OCI-LY7 (cell line): ENCODE measurements at regions not wholly inside any gene's neighbourhood (a gene's known extent, or its start where the extent isn't known, plus 50 kb on each side); places are given as distances from the start of the nearest gene placed in this dataset.

ENCODE experiments used
- BruUV-seq: library from RNA; stranded (reverse); fragments of 400-500 nt; replicated peaks from 2 replicates; lab custom pipeline; 2021; lab: Mats Ljungman, UMichigan
- CTCF ChIA-PET: fragments of 300-600 bp; sonication (Branson Sonifier 250); formaldehyde crosslinking; loops from one replicate; lab custom pipeline; 2022; ENCODE audit warnings: antibody characterized with exemption; ENCODE audit not compliant: unreplicated experiment; lab: Charles Lee
- POLR2A ChIA-PET: fragments of 300-600 bp; sonication (Branson Sonifier 250); formaldehyde crosslinking; loops from one replicate; lab custom pipeline; 2022; ENCODE audit warnings: antibody characterized with exemption; lab: Charles Lee
- DNase-seq: peaks from one replicate; pipeline ENCODE4 v3.0.0-alpha.2; 2015; ENCODE audit warnings: low spot score
- H2AFZ ChIP-seq: fragments of 200-600 bp; sonication (generic), shearing (Covaris generic); 2 replicates; pipeline ENCODE4 v1.6.1; 2014; ENCODE audit warnings: mild to moderate bottlenecking, antibody characterized with exemption, low read length, moderate library complexity
- H3K27ac ChIP-seq: fragments of 200-600 bp; sonication (generic); 2 replicates; pipeline ENCODE4 v1.5.1; 2014; ENCODE audit warnings: mixed run types, low read depth, mild to moderate bottlenecking, moderate library complexity, low read length, inconsistent platforms; ENCODE audit not compliant: poor library complexity, severe bottlenecking
- H3K36me3 ChIP-seq: fragments of 200-600 bp; sonication (generic); 2 replicates; pipeline ENCODE4 v1.6.1; 2014; ENCODE audit warnings: mild to moderate bottlenecking, antibody characterized with exemption, low read length, moderate library complexity, mixed read lengths; ENCODE audit not compliant: insufficient read depth
- H3K4me1 ChIP-seq: fragments of 200-600 bp; sonication (generic); 2 replicates; pipeline ENCODE4 v1.5.1; 2014; ENCODE audit warnings: mild to moderate bottlenecking, low read length; ENCODE audit not compliant: insufficient read depth, poor library complexity, severe bottlenecking
- H3K4me2 ChIP-seq: fragments of 200-600 bp; sonication (generic); 2 replicates; pipeline ENCODE4 v1.6.1; 2014; ENCODE audit warnings: mild to moderate bottlenecking, low read length
- H3K4me3 ChIP-seq: fragments of 200-600 bp; sonication (generic); 2 replicates; pipeline ENCODE4 v1.5.1; 2014; ENCODE audit warnings: mild to moderate bottlenecking, low read depth, low read length; ENCODE audit not compliant: poor library complexity, severe bottlenecking
- H3K79me2 ChIP-seq: fragments of 200-600 bp; sonication (generic); 2 replicates; pipeline ENCODE4 v1.6.1; 2016; ENCODE audit warnings: low read depth, mild to moderate bottlenecking, low read length, moderate library complexity, mixed read lengths; ENCODE audit not compliant: insufficient read depth
- H3K9me2 ChIP-seq: fragments of 200-600 bp; sonication (generic); 2 replicates; pipeline ENCODE4 v1.6.1; 2016; ENCODE audit warnings: mild to moderate bottlenecking, low read length, mixed read lengths; ENCODE audit not compliant: insufficient read depth
- H3K9me3 ChIP-seq: fragments of 200-600 bp; sonication (generic); 2 replicates; pipeline ENCODE4 v1.6.1; 2014; ENCODE audit warnings: mild to moderate bottlenecking, mixed run types, low read length, mixed read lengths
- H4K20me1 ChIP-seq: fragments of 200-600 bp; sonication (generic); 2 replicates; pipeline ENCODE4 v1.6.1; 2014; ENCODE audit warnings: mild to moderate bottlenecking, antibody characterized with exemption, low read length, moderate library complexity, mixed read lengths; ENCODE audit not compliant: insufficient read depth
- CTCF ChIP-seq: fragments of 200-600 bp; sonication (generic); conservative IDR thresholded peaks from 2 replicates; pipeline ENCODE4 v1.5.1; 2014; ENCODE audit warnings: mild to moderate bottlenecking, antibody characterized with exemption, low read length, moderate library complexity, mixed read lengths
- EZH2phosphoT487 ChIP-seq: fragments of 200-600 bp; sonication (generic); IDR thresholded peaks from 2 replicates; pipeline ENCODE4 v1.6.1; 2018; ENCODE audit warnings: low read depth, borderline replicate concordance, mild to moderate bottlenecking, mixed run types, antibody characterized with exemption, low read length, moderate library complexity, mixed read lengths
- intact Hi-C: fragments of 100-400 bp; cut with micrococcal nuclease; formaldehyde crosslinking; loops from one replicate; pipeline ENCODE4 v1.10.0; 2022; ENCODE audit not compliant: unreplicated experiment

- Histone ChIP-seq H3K9me2 (no peaks in the 10 kb centered on the region), H4K20me1 (no peaks in the 10 kb centered on the region), H3K4me1 (no peaks in the 10 kb centered on the region), H3K27ac (no peak overlapping the region), H3K79me2 (no peaks in the 10 kb centered on the region), H3K9me3 (no peaks in the 10 kb centered on the region), H3K36me3 (no peaks in the 10 kb centered on the region), H3K4me2 (no peak overlapping the region), H3K4me3 (no peak overlapping the region), H2AFZ (no peak overlapping the region)
- intact Hi-C loops: loop anchor here (1.0 to 2.0 kb wide), 2 partner anchors 259 to 679 kb away; no protein-coding TSS in a partner anchor
- ChIA-PET CTCF (interaction anchor here (0.6 kb wide), 1 partner anchor 766 kb away, joined by 3 read pairs; no protein-coding TSS in a partner anchor), POLR2A (interaction anchor here (0.6 kb wide), 1 partner anchor 81 kb away, joined by 3 read pairs; no protein-coding TSS in a partner anchor)
- DNase-seq: no peak
- no TSS peak for BruUV-seq
- TF ChIP-seq EZH2phosphoT487 (no peak), CTCF (no peak)
Observed at GRCh38 chr22:49046000-49046545, 781.6 kb downstream of the BRD1 start.

GRCh38 chr22:49045276-49045675, 782.4 kb downstream of the BRD1 start:
- BruUV-seq: no TSS peak
- H4K20me1 ChIP-seq: no peaks in the 10 kb centered on the region
- TF ChIP-seq CTCF (no peak), EZH2phosphoT487 (no peak)
- no peaks in the 10 kb centered on the region for H3K79me2 ChIP-seq
- no peaks in the 10 kb centered on the region for H3K36me3 ChIP-seq
- H3K4me3 ChIP-seq: no peak overlapping the region
- no peaks in the 10 kb centered on the region for H3K9me3 ChIP-seq
- intact Hi-C loops: no loop called here
- H3K27ac ChIP-seq: no peak overlapping the region
- H2AFZ ChIP-seq: no peak overlapping the region
- DNase-seq: no peak
- H3K4me1 ChIP-seq: no peaks in the 10 kb centered on the region
- no peaks in the 10 kb centered on the region for H3K9me2 ChIP-seq
- CTCF ChIA-PET: no interaction called here
- POLR2A ChIA-PET: no interaction called here
- H3K4me2 ChIP-seq: no peak overlapping the region

GRCh38 chr22:49044776-49045175, 782.9 kb downstream of the BRD1 start:
- no peaks in the 10 kb centered on the region for H3K4me1 ChIP-seq
- no peak for DNase-seq
- no peaks in the 10 kb centered on the region for H3K9me3 ChIP-seq
- TF ChIP-seq EZH2phosphoT487: no peak
- no peak overlapping the region for H3K27ac ChIP-seq
- ChIA-PET CTCF (no interaction called here), POLR2A (no interaction called here)
- H3K9me2 ChIP-seq: no peaks in the 10 kb centered on the region
- BruUV-seq: no TSS peak
- H4K20me1 ChIP-seq: no peaks in the 10 kb centered on the region
- no peaks in the 10 kb centered on the region for H3K36me3 ChIP-seq
- no peak overlapping the region for H3K4me2 ChIP-seq
- no peak overlapping the region for H3K4me3 ChIP-seq
- intact Hi-C loops: no loop called here
- no peaks in the 10 kb centered on the region for H3K79me2 ChIP-seq
- no peak overlapping the region for H2AFZ ChIP-seq
